GM19238 (cell line): ENCODE measurements at regions not wholly inside any gene's neighbourhood (a gene's known extent, or its start where the extent isn't known, plus 50 kb on each side); places are given as distances from the start of the nearest gene placed in this dataset.
"Not testable (repeated sequence)": the region's sequence is repeated elsewhere in the genome, so short reads cannot be mapped to it uniquely, and the experiment has no call there.

Experiments used
- DNase-seq: peaks from one replicate; pipeline ENCODE4 v3.0.0; 2011; ENCODE audit warnings: low spot score; ENCODE audit not compliant: insufficient read length

DNA sequence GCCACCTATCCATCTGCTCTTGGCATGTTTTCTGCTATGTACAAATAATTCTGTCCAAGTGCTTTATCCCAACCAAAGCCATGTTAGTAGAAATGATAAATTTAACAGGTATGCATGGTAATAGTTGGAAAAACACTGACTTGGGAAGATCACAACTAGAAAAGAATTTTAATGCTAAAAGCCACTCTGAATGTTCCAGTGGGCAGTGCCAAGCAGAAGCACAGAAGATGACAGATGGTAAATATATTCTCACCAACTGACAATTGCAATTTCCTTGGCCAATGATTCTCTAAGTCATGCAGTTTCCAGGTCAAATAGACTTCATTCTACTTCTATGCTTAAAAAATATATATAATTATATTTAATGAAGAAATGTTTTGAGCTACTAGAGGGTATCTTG is 83.6 kb upstream of the SEMA3C start:
- DNase-seq, result no peak

DNA sequence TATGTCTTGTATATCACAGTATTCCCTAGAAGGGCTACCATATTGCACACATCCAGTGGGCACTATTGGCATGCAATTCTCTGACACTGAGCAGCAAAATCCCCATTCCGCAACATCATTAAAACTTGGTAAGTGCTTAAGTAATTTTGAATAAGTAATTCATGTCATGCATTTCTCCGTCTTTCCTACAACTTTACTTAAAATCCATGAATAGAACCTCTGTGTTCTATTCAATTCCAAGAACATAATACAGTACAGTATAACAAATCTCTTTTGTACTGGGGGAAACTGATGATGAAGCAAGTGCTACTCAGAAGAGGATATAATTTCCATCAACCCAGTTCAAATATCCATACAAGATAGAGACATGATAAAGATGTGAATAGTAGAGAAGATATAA is 80.9 kb upstream of the SEMA3C start:
- no peak for DNase-seq

DNA sequence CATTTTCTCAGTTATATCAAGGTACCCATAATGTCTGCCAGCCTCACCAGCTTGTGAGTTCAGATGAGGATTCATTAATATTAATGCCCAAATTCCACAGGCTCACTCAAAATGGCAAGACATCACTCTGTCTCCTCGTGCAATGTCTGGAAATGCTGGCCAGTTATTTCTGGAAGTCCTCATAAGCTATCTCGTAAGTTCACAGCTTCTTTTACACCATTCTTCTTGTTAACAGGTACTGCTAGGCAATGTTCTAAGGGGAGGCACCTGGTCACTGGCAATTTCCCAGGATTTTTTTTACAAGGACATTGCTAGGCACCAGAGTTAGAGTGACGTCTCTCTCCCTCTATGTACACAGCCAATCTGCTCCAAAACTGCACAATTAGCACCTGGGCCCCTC is 80.2 kb upstream of the SEMA3C start:
- no peak for DNase-seq

DNA sequence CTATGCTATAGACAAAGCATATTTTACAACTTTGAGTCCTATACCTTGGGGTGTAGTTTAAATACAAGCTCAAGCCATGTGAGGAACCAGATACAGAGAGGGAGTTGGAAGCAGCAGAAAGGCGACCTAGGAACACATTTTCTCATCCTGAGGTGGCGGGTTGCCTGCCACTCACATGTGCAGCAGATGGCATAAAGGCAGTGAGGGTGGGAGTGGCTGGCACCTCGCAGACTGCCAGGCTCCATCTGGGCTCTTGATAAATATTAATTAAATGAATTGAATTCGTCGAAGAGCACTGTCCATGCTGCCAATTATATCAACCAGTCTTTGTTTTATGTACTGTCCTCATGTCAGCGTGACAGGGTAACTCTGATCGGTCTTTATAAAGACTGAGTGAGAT is 79.0 kb upstream of the SEMA3C start:
- DNase-seq, result no peak

DNA sequence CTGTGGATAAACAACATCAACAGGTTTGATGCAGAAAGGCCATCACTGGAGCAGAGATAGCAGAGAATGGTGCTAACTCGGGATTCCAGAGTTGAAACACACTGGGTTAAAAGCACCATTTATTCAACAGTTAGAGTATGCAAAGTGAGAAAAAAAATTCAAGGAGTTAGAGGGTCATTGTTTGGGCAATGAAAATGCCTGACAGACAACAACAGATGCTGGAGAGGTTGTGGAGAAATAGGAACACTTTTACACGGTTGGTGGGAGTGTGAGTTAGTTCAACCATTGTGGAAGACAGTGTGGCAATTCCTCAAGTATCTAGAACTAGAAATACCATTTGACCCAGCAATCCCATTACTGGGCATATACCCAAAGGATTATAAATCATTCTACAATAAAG is 77.4 kb upstream of the SEMA3C start:
- DNase-seq, result not testable (repeated sequence)

DNA sequence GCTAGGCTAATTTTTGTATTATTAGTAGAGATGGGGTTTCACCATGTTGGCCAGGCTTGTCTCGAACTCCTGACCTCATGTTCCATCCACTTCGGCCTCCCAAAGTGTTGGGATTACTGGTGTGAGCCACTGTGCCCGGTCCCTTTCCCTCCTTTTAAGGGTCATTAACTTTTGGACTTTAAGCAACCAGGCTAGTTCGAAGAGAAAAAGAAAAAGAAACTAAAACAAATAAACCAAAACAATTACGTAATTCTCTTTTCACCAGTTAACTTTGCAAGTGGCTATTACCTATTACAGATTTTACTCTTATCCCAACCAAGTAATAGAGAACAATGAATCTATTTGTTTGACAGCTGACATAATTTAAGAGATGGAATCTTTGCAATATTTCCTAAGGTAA is 72.8 kb upstream of the SEMA3C start:
- no peak for DNase-seq

DNA sequence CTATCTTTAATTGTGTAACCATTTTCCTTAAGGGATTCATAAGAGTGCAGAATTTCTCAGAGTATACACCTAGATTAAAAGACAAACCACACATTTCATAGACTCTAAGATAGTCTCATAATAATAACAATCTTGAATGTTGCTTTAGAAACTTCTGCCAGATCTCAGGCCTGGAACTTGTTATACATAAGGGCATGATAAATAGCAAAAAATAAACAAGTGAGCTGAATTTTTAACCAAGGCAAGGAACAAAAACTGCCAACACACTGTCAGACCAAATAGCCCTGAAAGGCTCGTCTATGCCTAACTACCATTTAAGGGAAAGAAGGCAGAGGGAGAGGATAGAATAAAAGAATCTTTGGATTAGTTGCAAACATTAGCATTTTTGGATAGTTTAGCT is 65.8 kb upstream of the SEMA3C start:
- no peak for DNase-seq

DNA sequence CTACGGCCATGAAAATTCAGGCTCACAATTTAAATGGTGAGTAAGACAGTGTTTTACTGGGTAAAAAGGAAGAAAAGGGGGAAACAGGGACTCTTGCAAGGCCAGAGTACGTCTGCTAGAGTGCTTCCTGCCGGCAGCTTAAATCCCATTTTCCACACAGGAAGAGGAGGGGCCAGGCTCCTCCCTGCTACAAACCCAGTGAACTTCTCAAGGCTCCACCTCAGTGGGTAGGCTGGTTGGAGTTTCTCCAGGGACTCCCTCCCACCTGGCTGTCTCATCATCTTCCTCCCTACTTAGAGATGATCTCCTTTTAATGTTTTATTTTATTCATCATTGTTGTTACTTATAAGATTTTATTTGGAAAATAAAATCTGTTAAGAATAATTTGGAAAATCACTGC is 62.6 kb upstream of the SEMA3C start:
- DNase-seq, result no peak

DNA sequence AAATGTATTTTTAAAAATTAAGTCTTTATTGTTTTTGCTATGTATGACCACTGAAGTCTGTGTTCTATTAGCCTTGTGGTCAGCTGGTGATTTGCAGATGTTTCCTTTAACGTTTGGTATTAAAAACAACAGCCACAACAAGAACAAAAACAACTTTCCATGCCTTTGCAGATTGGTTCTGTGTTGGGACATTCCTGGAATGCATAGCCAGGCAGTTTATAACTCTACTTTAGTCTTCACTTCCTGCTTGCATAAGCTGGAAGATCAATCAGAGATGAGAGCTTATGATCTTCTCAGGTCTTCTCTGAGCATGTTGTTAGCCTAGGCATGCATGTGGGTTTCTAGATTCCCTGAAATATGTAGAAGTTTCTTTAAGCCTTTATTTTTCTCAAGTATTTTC is 58.9 kb upstream of the SEMA3C start:
- DNase-seq, result no peak

DNA sequence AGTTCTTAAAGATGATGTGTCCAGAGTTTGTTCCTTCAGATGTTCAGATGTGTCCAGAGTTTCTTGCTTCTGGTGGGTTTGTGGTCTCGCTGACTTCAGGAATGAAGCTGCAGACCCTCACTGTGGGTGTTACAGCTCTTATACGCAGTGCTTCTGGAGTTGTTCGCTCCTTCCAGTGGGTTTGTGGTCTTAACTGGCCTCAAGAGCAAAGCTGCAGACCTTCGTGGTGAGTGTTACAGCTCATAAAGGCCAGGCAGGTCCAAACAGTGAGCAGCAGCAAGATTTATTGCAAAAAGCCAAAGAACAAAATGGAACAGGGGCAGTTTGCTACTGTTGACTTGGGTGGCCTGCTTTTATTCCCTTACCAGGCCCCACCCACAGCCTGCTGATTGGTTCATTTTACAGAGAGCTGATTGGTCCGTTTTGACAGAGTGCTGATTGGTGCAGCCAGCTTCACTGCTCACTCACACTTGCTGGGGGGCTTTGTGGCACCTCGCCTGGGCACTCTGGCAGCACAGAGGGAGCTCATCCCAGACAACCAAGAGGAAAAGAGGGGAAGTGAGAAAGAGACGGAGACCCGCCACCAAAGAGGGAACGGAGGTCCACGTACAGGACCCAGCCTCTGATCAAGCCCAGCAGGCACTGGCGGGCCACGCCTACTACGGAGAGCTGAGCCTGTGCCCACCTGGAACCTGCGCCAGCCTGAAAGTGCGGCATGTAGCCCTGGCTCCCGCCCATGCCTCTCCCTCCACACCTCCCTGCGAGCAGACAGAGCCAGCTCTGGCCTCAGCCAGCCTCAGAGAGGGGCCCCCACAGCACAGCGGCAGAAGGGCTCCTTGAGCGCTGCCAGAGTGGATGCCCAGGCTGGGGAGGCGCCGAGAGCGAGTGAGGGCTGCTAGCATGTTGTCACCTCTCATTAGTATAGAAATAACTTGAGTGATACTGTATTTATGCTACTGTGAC is 55.8 kb upstream of the SEMA3C start:
- no peak for DNase-seq

DNA sequence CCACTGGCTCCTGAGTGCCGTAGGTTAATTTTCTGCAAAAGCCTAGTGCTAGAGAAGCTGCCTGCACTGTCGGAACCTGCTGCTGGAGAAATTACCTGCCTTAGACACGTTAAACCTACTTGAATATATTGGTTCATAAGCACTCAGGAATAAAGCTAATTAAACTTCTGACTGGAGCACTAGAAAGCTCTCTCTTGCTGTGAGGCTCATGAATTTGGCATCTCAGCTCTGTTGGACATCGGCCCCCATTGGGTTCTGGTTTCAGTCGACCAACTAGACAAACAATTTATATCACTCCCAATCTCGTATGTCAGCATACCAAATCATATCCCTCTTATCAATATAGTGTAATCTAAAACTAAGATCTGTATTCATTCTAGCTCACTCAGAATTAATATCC is 52.4 kb upstream of the SEMA3C start:
- no peak for DNase-seq
